ENCODE measurements at regions not wholly inside any gene's neighbourhood (a gene's known extent, or its start where the extent isn't known, plus 50 kb on each side); places are given as distances from the start of the nearest gene placed in this dataset.

GRCh38 chr2:62304429-62305417, 108.8 kb downstream of the B3GNT2 start:
- peak; percentile 36 to 41 for DNase-seq (ENCODE audit: low read depth in 2 of 2)

- DNase-seq (ENCODE audit: low read depth in 2 of 2): no peak
Observed at GRCh38 chr2:62303788-62304187, 107.9 kb downstream of the B3GNT2 start.

DNA sequence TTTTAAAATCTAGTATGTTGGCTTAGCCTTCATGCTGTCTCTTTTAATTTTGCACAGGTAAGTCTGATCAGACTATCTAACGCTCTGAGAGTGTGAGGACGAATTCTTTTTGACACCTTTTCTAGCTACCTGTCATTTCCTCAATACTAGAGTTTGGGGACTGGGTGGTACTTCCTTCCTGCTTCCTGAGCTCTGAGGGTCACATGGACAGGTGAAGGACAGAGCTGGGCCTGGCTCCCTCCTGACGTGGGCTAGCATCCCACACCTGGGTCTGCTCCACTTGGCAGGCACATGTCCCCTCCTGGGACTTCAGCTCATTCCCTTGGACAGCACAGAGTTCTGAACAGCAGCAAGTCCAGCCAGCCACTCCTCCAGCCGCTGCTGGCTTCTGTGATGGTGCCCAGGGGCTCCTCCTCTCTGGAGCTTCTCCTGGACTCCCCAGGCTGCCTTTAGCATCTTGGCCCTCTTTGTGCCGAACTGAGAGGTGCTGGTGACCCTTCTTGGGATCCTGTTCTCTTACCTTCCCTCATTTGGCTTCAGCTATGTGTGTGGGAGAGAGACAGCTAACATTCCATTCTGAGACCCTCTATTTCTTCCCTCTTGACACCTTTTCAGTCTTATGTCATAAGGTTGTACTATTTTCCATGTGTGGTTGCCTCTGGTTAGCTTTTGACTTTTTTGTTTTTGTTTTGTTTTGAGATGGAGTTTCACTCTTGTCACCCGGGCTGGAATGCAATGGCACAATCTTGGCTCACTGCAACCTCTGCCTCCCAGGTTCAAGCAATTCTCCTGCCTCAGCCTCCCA, 106.9 kb downstream of the B3GNT2 start:
- no peak for DNase-seq (ENCODE audit: low read depth in 2 of 2)

DNA sequence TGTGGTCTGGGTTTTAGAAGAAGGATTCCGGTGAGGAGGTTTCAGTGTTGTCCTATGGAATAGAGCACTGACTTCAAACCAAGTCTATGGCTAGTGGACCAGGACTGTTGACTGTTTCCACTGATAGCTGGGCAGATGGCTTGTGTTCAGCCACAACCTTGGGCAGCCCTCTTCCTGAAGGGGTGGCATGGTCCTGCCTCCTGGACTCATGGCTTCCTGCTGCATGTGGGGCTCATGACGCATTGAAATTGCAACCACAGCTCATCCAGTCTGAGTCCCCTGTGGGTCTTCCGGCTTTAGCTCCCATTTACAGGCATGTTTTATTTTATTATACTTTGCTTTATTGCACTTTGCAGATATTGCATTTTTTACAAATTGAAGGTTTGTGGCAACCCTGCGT, 105.0 kb downstream of the B3GNT2 start:
- no peak for DNase-seq (ENCODE audit: low read depth in 2 of 2)

DNA sequence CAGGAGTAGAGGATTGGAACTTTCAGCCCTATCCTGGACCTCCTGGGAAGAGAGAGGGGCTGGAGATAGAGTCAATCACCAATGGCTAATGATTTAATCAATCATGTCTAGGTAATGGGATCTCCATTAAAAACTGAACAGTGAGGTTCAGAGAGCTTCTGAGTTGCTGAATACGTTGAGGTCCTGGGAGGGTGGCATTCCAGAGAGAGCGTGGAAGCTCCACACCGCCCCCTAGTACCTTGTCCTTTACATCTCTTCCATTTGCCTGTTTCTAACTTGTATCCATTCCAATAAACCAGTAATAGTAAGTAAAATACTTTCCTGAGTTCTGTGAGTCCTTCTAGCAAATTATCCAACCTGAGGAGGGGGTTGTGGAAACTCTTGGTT, 101.7 kb downstream of the B3GNT2 start:
- no peak for DNase-seq (ENCODE audit: low read depth in 2 of 2)

GRCh38 chr2:62296832-62297623, 101.1 kb downstream of the B3GNT2 start:
- no peak for DNase-seq (ENCODE audit: low read depth in 2 of 2)

GRCh38 chr2:62296034-62296831, 100.3 kb downstream of the B3GNT2 start:
- DNase-seq (ENCODE audit: low read depth in 2 of 2): no peak

- no peak for DNase-seq (ENCODE audit: low read depth in 2 of 2)
Observed at GRCh38 chr2:62293490-62294271, 97.8 kb downstream of the B3GNT2 start.

- no peak for DNase-seq (ENCODE audit: low read depth in 2 of 2)
Observed at GRCh38 chr2:62293151-62293489, 97.2 kb downstream of the B3GNT2 start.

DNA sequence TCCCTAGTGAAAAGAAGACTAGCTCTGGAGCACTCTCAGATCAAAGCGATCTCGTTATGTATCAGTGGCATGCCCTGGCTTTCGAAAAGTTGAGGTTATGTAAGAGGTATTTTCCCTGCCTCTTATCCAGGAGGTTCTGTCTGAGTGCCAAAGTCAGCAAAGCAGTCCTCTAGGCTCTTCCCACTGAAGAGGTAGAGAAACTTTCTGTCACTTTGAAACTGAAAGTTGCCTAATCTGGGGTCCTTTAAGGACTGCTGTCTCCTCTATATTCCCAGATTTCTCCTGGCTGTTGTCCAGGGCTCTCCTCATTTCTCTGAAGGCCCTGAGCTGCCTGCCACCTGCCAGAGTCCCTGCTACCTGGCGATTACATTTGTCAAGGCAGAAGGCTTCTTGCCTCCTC, 96.3 kb downstream of the B3GNT2 start:
- no peak for DNase-seq (ENCODE audit: low read depth in 2 of 2)

DNA sequence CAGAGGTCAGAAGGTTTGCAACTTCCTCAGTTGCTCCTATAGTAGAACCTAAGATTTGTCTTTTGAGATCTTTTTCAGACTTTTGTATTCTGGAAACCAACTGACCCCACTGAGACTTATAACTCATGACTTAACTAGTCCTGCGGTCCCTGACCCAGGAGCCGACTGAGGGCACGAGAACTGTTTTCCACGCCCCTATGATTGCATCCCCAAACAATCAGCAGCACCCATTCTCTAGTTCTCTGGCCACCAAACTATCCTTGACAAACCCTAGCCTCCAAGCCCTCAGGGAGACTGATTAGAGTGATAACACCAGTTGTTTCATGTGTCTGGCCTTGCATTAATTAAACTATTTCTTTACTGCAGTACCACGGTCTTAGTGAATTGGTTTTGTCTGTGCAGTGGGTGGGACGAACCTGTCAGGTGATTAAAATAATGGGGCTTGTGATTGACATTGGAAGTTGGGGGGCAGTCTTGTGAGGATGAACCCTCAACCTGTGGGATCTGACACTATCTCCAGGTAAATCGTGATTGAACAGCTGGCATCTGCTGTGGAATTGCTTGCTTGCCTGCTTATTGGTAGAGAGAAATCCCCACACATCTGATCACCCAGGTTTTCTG, 95.7 kb downstream of the B3GNT2 start:
- no peak for DNase-seq (ENCODE audit: low read depth in 2 of 2)

GRCh38 chr2:62291052-62291451, 95.1 kb downstream of the B3GNT2 start:
- no peak for DNase-seq (ENCODE audit: low read depth in 2 of 2)

DNA sequence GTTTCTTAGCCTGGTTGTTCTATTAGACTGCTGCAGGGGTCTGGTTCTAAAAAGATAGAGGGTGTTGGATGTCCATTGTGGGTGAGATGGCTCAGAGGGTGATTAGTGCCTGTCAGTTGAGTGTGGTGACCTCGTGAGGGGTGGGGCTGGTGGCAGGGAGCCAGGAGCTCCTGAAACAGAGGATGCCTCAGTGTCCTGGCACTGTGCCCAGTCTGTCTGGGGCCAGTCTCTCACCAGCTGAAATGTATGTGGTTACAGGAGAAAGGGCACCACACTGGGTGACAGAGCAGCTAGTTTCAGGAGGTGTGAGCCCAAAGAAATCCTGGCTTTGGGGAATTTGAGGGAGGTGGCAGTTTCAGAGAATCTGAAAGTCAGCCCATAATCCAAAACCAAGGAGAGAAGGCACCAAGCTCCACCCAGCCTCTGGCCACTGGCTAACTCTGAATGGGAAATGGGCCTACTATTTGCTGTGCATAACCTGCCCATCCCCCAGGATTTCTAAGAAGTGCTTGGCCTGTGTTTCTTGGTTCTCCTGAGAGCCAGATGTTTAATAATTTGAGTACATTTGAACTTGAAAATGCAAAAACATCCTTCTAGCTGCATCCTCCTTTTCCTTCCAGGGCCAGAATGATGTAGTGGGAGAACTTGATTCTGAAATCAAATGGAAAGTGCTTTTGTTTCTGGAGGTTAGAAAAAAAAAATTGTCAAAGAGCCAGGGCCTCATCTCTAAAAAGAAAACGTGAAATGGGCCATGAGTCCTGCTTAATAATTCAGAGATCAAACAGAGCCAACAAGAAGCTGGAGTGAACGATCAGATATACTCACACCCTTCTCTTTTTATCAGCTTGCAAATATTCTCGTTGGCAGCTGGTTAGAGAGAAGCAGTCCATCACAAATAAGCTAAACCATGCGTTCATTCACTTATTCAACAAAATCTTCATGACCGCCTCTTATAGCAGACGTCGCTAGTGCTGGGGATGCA, 92.3 kb downstream of the B3GNT2 start:
- DNase-seq (ENCODE audit: low read depth in 2 of 2): peak; percentile 38 to 40

- DNase-seq (ENCODE audit: low read depth in 2 of 2): no peak
Observed at GRCh38 chr2:62287282-62287681, 91.4 kb downstream of the B3GNT2 start.

DNA sequence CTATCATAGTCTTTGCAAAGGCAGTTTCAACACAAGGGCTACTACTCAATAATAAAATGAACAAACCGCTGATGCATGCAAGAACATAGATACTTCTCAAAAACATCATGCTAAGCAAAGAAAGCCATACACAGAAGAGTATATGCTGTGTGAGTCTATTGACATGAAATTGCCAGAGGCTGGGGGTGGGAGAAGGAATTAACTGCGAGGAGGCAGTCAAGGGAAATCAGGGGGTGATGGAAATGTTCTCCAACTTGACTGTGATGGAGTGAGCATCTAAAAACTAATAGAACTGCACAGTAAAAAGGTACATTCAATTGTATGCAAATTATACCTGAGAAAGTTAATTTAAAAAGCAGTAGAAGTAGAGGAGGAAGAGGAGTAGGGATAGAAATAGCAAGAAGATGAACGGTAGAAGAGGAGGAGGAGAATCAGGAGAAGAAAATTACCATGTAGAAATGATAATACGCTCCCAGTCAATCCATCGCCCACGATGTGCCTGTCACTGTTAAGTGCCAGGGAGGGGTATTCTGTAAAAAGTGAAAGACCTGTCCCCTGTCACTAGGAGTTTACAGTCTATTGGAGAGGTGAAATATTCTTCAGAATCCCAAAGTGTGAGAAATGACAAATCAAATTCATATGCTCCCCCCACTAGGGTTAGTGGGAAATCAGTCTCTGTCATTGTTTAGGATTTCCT, 90.3 kb downstream of the B3GNT2 start:
- no peak for DNase-seq (ENCODE audit: low read depth in 2 of 2)

DNA sequence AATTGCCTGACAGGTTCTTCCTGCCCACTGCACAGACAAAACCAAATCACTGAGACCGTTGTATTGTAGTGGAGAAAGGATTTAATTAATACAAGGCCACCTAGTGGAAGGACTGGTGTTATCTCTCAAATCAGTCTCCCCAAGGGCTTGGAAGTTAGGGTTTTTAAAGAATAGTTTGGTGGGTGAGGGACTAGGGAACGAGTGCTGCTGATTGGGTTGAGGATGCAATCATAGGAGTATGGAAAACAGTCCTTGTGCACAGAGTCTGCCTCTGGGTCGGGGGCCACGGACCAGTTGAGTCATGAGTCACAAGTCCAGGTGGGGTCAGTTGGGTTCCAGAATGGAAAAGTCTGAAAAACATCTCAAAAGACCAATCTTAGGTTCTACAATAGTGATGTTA, 89.1 kb downstream of the B3GNT2 start:
- DNase-seq (ENCODE audit: low read depth in 2 of 2): no peak

DNA sequence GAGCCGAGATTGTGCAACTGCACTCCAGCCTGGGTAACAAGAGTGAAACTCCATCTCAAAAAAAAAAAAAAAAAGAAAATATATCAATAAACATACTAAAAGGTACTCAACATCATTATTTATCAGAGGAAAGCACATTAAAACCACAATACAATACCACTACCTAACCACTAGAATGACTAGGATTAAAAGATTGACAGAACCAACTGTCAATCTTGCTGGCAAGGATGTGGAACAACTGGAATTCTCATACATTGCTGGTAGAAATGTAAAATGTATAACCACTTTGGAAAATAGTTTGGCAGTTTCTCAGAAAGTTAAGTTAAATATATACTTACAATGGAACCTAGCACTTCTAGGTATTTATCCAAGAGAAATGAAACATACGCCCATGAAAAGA, 88.6 kb downstream of the B3GNT2 start:
- no peak for DNase-seq (ENCODE audit: low read depth in 2 of 2)

DNA sequence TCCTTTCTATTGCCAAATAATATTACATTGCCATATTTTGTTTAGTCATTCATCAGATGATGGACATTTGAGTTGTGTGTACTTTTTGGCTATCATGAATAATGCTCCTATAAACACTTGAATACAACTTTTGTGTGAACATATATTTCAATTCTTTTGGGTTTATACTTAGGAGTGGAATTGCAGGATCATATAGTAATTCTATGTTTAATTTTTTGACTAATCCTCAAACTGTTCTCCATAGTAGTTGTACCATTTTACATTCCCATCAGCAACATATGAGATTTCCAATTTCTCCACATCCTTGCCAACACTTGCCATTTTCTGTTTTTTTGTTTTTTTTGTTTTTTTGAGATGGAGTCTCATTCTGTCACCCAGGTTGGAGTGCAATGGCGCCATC, 87.2 kb downstream of the B3GNT2 start:
- DNase-seq (ENCODE audit: low read depth in 2 of 2): no peak
